ENCODE measurements at regions not wholly inside any gene's neighbourhood (a gene's known extent, or its start where the extent isn't known, plus 50 kb on each side); places are given as distances from the start of the nearest gene placed in this dataset.

DNA sequence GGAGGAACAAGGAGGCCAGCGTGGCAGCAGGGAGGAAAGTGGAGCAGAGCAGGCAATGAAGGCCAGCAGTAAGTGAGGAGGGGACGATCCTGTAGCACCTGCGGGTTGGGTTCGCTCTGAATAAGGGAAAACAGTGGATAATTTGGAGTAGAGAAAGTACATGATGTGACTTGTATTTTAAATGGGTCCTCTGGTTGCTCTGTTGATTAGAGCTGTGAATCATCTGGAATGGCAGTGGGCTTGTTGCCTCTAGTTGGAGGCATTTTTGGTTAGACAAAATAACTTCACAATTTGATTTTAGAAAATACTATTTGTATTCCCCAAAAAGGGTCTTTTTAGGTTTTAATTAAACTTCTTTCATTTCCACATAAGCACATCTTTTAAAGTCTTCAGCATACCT lies 277.4 kb downstream of the ARL4A start:
- Histone ChIP-seq H2AFZ (ENCODE audit: low read depth, low read length, poor library complexity, severe bottlenecking) (no peak overlapping the region), H3K79me2 (ENCODE audit: insufficient read depth, low read length) (no peaks in the 10 kb centered on the region), H3K36me3 (ENCODE audit: control insufficient read depth in 1 of 2, insufficient read depth in 2 of 2, low read length in 2 of 2) (no peaks in the 10 kb centered on the region), H3K27ac (ENCODE audit: low read depth, low read length) (no peak overlapping the region), H3K4me1 (ENCODE audit: control insufficient read depth in 1 of 2, insufficient read depth in 2 of 2, low read length in 2 of 2) (peaks cover 0 to 10% of the 10 kb centered on the region in 2 experiments; a peak in 3 of 4 replicates), H4K20me1 (ENCODE audit: insufficient read depth) (no peaks in the 10 kb centered on the region), H3K9ac (ENCODE audit: low read length) (no peak overlapping the region), H3K9me3 (ENCODE audit: control insufficient read depth in 1 of 2, insufficient read depth in 1 of 2, low read depth in 1 of 2, low read length in 2 of 2) (no peaks in the 10 kb centered on the region), H3K9me2 (ENCODE audit: insufficient read depth) (no peaks in the 10 kb centered on the region), H3K27me3 (ENCODE audit: insufficient read depth, low read length) (no peaks in the 10 kb centered on the region), H3K4me2 (ENCODE audit: low read length) (no peak overlapping the region), H3K4me3 (replicated peaks in 1 of 2; ENCODE audit: low read depth in 1 of 2, low read length in 2 of 2) (no peak overlapping the region)
- ChIA-PET POLR2A (no interaction called here), CTCF (no interaction called here), RAD21 (ENCODE audit: low non-redundant PET in 1 of 2, low total read pairs in 2 of 2, uncharacterized antibody in 2 of 2, unreplicated experiment in 2 of 2) (no interaction called here)
- intact Hi-C loops (cut with micrococcal nuclease) = no loop called here
- TF ChIP-seq, protein P1, sequence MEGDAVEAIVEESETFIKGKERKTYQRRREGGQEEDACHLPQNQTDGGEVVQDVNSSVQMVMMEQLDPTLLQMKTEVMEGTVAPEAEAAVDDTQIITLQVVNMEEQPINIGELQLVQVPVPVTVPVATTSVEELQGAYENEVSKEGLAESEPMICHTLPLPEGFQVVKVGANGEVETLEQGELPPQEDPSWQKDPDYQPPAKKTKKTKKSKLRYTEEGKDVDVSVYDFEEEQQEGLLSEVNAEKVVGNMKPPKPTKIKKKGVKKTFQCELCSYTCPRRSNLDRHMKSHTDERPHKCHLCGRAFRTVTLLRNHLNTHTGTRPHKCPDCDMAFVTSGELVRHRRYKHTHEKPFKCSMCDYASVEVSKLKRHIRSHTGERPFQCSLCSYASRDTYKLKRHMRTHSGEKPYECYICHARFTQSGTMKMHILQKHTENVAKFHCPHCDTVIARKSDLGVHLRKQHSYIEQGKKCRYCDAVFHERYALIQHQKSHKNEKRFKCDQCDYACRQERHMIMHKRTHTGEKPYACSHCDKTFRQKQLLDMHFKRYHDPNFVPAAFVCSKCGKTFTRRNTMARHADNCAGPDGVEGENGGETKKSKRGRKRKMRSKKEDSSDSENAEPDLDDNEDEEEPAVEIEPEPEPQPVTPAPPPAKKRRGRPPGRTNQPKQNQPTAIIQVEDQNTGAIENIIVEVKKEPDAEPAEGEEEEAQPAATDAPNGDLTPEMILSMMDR (IDR thresholded peaks at IDR 0.05 in 2 of 3, conservative IDR thresholded peaks at IDR 0.05 in 1 of 3; ENCODE audit: borderline replicate concordance in 1 of 3, insufficient read depth in 1 of 3, low read depth in 2 of 3, low read length in 2 of 3) = no peak
- TF ChIP-seq RAD21 (IDR thresholded peaks at IDR 0.05; ENCODE audit: low read depth) (no peak), ELF1 (IDR thresholded peaks at IDR 0.05; ENCODE audit: borderline replicate concordance, low read depth) (no peak), SP1 (IDR thresholded peaks at IDR 0.05; ENCODE audit: low read depth) (no peak), POLR2AphosphoS5 (IDR thresholded peaks at IDR 0.05; ENCODE audit: low read depth, low read length) (no peak), FOSL1 (IDR thresholded peaks at IDR 0.05; ENCODE audit: low read depth) (no peak), ZNF274 (IDR thresholded peaks at IDR 0.05; ENCODE audit: low read depth, low read length) (no peak)
- TF ChIP-seq, protein P2, sequence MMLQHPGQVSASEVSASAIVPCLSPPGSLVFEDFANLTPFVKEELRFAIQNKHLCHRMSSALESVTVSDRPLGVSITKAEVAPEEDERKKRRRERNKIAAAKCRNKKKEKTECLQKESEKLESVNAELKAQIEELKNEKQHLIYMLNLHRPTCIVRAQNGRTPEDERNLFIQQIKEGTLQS (IDR thresholded peaks at IDR 0.05) = no peak
- DNase-seq (ENCODE audit: low read depth, low spot score) = no peak
- no peak for ATAC-seq
- no TSS peak for BruUV-seq (replicated peaks)

DNA sequence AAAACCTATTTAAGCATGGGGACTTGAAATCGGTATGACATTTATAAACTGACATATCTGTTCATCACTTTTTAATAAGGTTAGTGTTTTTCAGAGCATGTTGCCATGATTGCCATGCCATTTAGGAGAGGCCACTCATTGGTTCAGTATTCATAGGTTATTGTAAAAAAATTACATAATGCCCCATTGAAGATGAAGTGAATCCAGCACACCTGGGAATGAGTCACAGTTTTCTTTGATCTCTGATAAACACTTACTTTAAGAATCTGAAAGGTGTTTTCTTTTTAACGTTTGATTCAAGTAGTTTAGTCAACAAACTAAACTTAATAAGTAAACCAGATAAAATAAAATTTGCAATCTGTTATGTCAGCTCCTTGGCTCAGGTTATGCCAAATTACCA lies 278.3 kb downstream of the ARL4A start:
- Histone ChIP-seq H3K27me3 (ENCODE audit: insufficient read depth, low read length) (no peaks in the 10 kb centered on the region), H3K36me3 (ENCODE audit: control insufficient read depth in 1 of 2, insufficient read depth in 2 of 2, low read length in 2 of 2) (no peaks in the 10 kb centered on the region), H3K27ac (ENCODE audit: low read depth, low read length) (no peak overlapping the region), H2AFZ (ENCODE audit: low read depth, low read length, poor library complexity, severe bottlenecking) (no peak overlapping the region), H3K79me2 (ENCODE audit: insufficient read depth, low read length) (no peaks in the 10 kb centered on the region), H3K4me2 (ENCODE audit: low read length) (no peak overlapping the region; the same call in 1 of the 2 replicates), H3K9me3 (ENCODE audit: control insufficient read depth in 1 of 2, insufficient read depth in 1 of 2, low read depth in 1 of 2, low read length in 2 of 2) (no peaks in the 10 kb centered on the region), H4K20me1 (ENCODE audit: insufficient read depth) (no peaks in the 10 kb centered on the region), H3K4me1 (ENCODE audit: control insufficient read depth in 1 of 2, insufficient read depth in 2 of 2, low read length in 2 of 2) (peaks cover 0 to 10% of the 10 kb centered on the region in 2 experiments; a peak in 3 of 4 replicates), H3K4me3 (replicated peaks in 1 of 2; ENCODE audit: low read depth in 1 of 2, low read length in 2 of 2) (no peak overlapping the region), H3K9me2 (ENCODE audit: insufficient read depth) (no peaks in the 10 kb centered on the region), H3K9ac (ENCODE audit: low read length) (no peak overlapping the region)
- intact Hi-C loops (cut with micrococcal nuclease) = no loop called here
- CTCF ChIA-PET = no interaction called here
- ATAC-seq (no peak), DNase-seq (ENCODE audit: low read depth, low spot score) (no peak)
- RAD21 ChIA-PET (ENCODE audit: low non-redundant PET in 1 of 2, low total read pairs in 2 of 2, uncharacterized antibody in 2 of 2, unreplicated experiment in 2 of 2) = no interaction called here
- POLR2A ChIA-PET = no interaction called here
- no TSS peak for BruUV-seq (replicated peaks)
- TF ChIP-seq RAD21 (IDR thresholded peaks at IDR 0.05; ENCODE audit: low read depth) (no peak), CEBPB (IDR thresholded peaks at IDR 0.05; ENCODE audit: low read depth) (no peak), EGR1 (IDR thresholded peaks at IDR 0.05; ENCODE audit: low read depth) (no peak), POLR2AphosphoS5 (IDR thresholded peaks at IDR 0.05; ENCODE audit: low read depth, low read length) (no peak)
- TF ChIP-seq, protein P3, sequence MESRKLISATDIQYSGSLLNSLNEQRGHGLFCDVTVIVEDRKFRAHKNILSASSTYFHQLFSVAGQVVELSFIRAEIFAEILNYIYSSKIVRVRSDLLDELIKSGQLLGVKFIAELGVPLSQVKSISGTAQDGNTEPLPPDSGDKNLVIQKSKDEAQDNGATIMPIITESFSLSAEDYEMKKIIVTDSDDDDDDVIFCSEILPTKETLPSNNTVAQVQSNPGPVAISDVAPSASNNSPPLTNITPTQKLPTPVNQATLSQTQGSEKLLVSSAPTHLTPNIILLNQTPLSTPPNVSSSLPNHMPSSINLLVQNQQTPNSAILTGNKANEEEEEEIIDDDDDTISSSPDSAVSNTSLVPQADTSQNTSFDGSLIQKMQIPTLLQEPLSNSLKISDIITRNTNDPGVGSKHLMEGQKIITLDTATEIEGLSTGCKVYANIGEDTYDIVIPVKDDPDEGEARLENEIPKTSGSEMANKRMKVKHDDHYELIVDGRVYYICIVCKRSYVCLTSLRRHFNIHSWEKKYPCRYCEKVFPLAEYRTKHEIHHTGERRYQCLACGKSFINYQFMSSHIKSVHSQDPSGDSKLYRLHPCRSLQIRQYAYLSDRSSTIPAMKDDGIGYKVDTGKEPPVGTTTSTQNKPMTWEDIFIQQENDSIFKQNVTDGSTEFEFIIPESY (IDR thresholded peaks at IDR 0.05; ENCODE audit: extremely low read depth, insufficient replicate concordance, low read length) = no peak
- TF ChIP-seq, protein P2 (IDR thresholded peaks at IDR 0.05) = no peak
- TF ChIP-seq, protein P4, sequence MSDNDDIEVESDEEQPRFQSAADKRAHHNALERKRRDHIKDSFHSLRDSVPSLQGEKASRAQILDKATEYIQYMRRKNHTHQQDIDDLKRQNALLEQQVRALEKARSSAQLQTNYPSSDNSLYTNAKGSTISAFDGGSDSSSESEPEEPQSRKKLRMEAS (IDR thresholded peaks at IDR 0.05) = no peak
- TF ChIP-seq, protein P1 (IDR thresholded peaks at IDR 0.05 in 2 of 3, conservative IDR thresholded peaks at IDR 0.05 in 1 of 3; ENCODE audit: borderline replicate concordance in 1 of 3, insufficient read depth in 1 of 3, low read depth in 2 of 3, low read length in 2 of 3) = no peak

Data from HCT116 (cell line).